Body of pancreas (tissue), 4 donors: ENCODE measurements at regions not wholly inside any gene's neighbourhood (a gene's known extent, or its start where the extent isn't known, plus 50 kb on each side); places are given as distances from the start of the nearest gene placed in this dataset.

Experiments
- CTCF ChIP-seq, 7 experiments: fragments of 450-650 bp in 4 of 7; fragments of 200-600 bp in 3 of 7; sonication (generic) in 3 of 7; IDR thresholded peaks; one replicate each; pipeline ENCODE4 v1.5.1; 2016 to 2019; ENCODE audit warnings: antibody characterized with exemption in 7 of 7
- POLR2A ChIP-seq, 3 donors: fragments of 450-650 bp; IDR thresholded peaks; one replicate each; pipeline ENCODE4 v1.6.1; 2016; ENCODE audit warnings: antibody characterized with exemption in 3 of 3, mild to moderate bottlenecking in 2 of 3

DNA sequence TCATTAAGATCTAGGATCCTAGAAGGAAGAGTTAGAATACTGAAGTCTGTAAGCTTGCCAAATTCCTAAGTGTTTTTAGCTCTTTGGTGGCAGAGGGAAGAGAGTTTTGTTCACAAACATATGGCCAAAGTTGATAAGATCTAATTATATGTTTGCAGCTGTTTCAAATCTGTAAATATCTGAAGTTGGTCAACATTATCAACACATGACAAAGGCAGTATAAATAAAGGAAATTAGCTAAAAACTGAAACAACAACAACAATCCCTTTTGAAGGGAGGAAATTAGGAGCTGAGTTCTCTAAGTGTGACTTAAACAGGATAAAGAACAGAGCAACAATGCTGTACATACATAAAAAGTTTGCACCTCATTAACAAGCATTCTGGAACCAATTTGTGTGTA lies 208.7 kb downstream of the KCNJ2 start:
- no peak for TF ChIP-seq CTCF (IDR thresholded peaks at IDR 0.05)
- TF ChIP-seq POLR2A (IDR thresholded peaks at IDR 0.05) = no peak
